Fibroblast of lung (primary cell): ENCODE measurements at regions not wholly inside any gene's neighbourhood (a gene's known extent, or its start where the extent isn't known, plus 50 kb on each side); places are given as distances from the start of the nearest gene placed in this dataset.

Experiments used
- EZH2 ChIP-seq: IDR thresholded peaks from 2 replicates; pipeline ENCODE4 v1.5.1; 2012; ENCODE audit warnings: low read length, control low read depth, mild to moderate bottlenecking; ENCODE audit errors: missing control alignments
- TF ChIP-seq, protein P1 (sequence below), 2 donors: IDR thresholded peaks in 1 of 2; conservative IDR thresholded peaks in 1 of 2; 1 replicate in 1 of 2; 2 replicates in 1 of 2; pipeline ENCODE4 v1.5.1; 2011 to 2012; ENCODE audit warnings: low read length in 2 of 2, control low read depth in 1 of 2, inconsistent platforms in 1 of 2, low read depth in 1 of 2, mild to moderate bottlenecking in 1 of 2

GRCh38 chr10:52586710-52587109 is 185.9 kb downstream of the MBL2 start:
- TF ChIP-seq, protein P1, sequence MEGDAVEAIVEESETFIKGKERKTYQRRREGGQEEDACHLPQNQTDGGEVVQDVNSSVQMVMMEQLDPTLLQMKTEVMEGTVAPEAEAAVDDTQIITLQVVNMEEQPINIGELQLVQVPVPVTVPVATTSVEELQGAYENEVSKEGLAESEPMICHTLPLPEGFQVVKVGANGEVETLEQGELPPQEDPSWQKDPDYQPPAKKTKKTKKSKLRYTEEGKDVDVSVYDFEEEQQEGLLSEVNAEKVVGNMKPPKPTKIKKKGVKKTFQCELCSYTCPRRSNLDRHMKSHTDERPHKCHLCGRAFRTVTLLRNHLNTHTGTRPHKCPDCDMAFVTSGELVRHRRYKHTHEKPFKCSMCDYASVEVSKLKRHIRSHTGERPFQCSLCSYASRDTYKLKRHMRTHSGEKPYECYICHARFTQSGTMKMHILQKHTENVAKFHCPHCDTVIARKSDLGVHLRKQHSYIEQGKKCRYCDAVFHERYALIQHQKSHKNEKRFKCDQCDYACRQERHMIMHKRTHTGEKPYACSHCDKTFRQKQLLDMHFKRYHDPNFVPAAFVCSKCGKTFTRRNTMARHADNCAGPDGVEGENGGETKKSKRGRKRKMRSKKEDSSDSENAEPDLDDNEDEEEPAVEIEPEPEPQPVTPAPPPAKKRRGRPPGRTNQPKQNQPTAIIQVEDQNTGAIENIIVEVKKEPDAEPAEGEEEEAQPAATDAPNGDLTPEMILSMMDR (conservative IDR thresholded peaks at IDR 0.05 in 1 of 2, IDR thresholded peaks at IDR 0.05 in 1 of 2; ENCODE audit: low read depth in 1 of 2, low read length in 2 of 2) = no peak
- TF ChIP-seq EZH2 = no peak
